GM12878 (cell line): ENCODE measurements at regions not wholly inside any gene's neighbourhood (a gene's known extent, or its start where the extent isn't known, plus 50 kb on each side); places are given as distances from the start of the nearest gene placed in this dataset.

Source experiments
- BCL11A ChIP-seq: IDR thresholded peaks from 2 replicates; pipeline ENCODE4 v1.6.1; 2011; ENCODE audit warnings: low read depth, low read length
- BCLAF1 ChIP-seq: fragments of 450-650 bp; IDR thresholded peaks from 2 replicates; pipeline ENCODE4 v1.6.1; 2017; ENCODE audit warnings: antibody characterized with exemption, mild to moderate bottlenecking, moderate library complexity
- CHD4 ChIP-seq: fragments of 200-600 bp; sonication (generic); IDR thresholded peaks from 2 replicates; pipeline ENCODE4 v1.6.1; 2016; ENCODE audit warnings: mild to moderate bottlenecking
- IKZF2 ChIP-seq, 2 experiments: fragments of 450-650 bp; IDR thresholded peaks; 2 replicates each; pipeline ENCODE4 v1.6.1; 2017; ENCODE audit warnings: mild to moderate bottlenecking in 2 of 2, moderate library complexity in 2 of 2
- RELB ChIP-seq: fragments of 450-650 bp; IDR thresholded peaks from 2 replicates; pipeline ENCODE4 v1.6.1; 2017; ENCODE audit warnings: low read depth, mild to moderate bottlenecking, moderate library complexity
- USF2 ChIP-seq: IDR thresholded peaks from 2 replicates; pipeline ENCODE4 v1.6.1; 2011; ENCODE audit warnings: low read depth, low read length, improper control_type of control experiment, borderline replicate concordance
- ZBTB40 ChIP-seq: fragments of 450-650 bp; IDR thresholded peaks from 2 replicates; pipeline ENCODE4 v1.6.1; 2016; ENCODE audit warnings: mild to moderate bottlenecking, moderate library complexity, borderline replicate concordance
- ZNF207 ChIP-seq: fragments of 450-650 bp; IDR thresholded peaks from 2 replicates; pipeline ENCODE4 v1.6.1; 2014; ENCODE audit warnings: antibody characterized with exemption, mild to moderate bottlenecking, borderline replicate concordance
- TF ChIP-seq, protein P1 (sequence below): fragments of 450-650 bp; formaldehyde crosslinking; IDR thresholded peaks from 2 replicates; pipeline ENCODE4 v1.4.0; 2020; ENCODE audit warnings: mild to moderate bottlenecking, moderate library complexity

GRCh38 chr3:72142028-72142427, 357.1 kb upstream of the PROK2 start (continued):
- TF ChIP-seq, protein P1, sequence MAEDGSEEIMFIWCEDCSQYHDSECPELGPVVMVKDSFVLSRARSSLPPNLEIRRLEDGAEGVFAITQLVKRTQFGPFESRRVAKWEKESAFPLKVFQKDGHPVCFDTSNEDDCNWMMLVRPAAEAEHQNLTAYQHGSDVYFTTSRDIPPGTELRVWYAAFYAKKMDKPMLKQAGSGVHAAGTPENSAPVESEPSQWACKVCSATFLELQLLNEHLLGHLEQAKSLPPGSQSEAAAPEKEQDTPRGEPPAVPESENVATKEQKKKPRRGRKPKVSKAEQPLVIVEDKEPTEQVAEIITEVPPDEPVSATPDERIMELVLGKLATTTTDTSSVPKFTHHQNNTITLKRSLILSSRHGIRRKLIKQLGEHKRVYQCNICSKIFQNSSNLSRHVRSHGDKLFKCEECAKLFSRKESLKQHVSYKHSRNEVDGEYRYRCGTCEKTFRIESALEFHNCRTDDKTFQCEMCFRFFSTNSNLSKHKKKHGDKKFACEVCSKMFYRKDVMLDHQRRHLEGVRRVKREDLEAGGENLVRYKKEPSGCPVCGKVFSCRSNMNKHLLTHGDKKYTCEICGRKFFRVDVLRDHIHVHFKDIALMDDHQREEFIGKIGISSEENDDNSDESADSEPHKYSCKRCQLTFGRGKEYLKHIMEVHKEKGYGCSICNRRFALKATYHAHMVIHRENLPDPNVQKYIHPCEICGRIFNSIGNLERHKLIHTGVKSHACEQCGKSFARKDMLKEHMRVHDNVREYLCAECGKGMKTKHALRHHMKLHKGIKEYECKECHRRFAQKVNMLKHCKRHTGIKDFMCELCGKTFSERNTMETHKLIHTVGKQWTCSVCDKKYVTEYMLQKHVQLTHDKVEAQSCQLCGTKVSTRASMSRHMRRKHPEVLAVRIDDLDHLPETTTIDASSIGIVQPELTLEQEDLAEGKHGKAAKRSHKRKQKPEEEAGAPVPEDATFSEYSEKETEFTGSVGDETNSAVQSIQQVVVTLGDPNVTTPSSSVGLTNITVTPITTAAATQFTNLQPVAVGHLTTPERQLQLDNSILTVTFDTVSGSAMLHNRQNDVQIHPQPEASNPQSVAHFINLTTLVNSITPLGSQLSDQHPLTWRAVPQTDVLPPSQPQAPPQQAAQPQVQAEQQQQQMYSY (CRISPR knock-in tag), result no peak
- no peak for TF ChIP-seq ZNF207
- TF ChIP-seq IKZF2 (IDR thresholded peaks at IDR 0.05), result no peak
- TF ChIP-seq RELB, result no peak
- TF ChIP-seq USF2, result no peak
- TF ChIP-seq ZBTB40, result no peak
- no peak for TF ChIP-seq CHD4
- no peak for TF ChIP-seq BCL11A
- TF ChIP-seq BCLAF1, result no peak
